NCI-H1105 treated with DMSO at 0.1 percent for 48 hours (cell line): ENCODE measurements at regions not wholly inside any gene's neighbourhood (a gene's known extent, or its start where the extent isn't known, plus 50 kb on each side); places are given as distances from the start of the nearest gene placed in this dataset.
A peak's percentile ranks its signal among the peaks of the same experiment; 100 is the strongest.

Experiments used
- DNase-seq: peaks from one replicate; lab custom pipeline; 2025; lab: John Stamatoyannopoulos, UW

DNA sequence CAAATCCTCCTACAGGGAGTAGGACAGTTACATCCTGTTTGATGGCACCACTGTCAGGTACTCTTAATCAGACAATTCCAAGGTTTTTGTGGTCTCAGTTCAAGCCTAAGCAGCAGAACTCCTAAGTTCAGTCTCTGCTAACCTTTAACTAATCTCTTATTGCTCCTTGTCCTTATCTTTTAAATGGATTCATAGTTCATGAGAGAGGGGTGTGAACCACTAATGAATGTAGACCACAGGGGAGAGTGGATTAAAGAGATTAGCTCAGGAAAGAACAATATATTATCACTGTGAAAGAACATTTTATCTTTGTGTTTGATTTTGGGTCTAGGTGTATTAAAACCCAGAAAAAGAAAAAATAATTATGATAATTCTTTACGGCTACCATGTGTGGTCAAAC is 168.9 kb downstream of the DCK start:
- DNase-seq: no peak

DNA sequence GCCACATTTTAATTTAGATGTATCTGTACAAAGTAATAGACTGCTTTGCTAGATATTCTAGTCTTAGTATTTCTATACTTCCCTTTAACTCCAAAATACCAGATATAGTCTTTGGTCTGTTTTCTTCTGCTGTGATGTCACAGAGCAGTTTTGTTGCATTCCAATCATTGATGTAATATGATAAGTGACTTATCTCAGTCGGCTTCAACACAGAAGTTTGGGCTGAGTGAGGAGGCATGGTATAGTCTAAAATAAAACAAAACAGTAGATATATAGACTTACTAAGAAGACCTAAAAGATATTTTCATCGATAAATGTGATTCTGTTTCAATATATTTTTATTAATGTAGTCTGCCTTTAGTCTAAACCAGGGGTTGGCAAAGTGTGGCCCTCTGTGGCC is 169.9 kb downstream of the DCK start:
- no peak for DNase-seq

DNA sequence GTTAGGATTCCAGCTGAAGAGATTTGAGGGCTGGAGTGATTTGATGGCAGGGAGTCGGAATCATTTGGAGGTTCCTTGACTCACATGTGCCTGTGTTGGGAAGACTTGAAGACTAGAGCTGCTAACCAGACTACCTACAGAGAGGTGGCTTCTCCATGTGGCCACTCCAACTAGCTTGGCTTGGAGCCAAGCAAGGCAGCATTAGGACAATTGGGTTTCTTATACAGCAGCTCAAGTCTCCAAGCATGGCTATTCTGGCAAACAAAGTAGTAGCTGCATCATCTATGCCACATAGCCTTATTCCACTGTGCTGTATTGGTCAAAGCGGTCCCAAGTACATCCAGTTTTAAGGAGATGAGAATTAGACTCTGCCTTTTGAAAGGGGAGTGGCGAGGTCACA is 171.7 kb upstream of the SLC4A4 start:
- no peak for DNase-seq

DNA sequence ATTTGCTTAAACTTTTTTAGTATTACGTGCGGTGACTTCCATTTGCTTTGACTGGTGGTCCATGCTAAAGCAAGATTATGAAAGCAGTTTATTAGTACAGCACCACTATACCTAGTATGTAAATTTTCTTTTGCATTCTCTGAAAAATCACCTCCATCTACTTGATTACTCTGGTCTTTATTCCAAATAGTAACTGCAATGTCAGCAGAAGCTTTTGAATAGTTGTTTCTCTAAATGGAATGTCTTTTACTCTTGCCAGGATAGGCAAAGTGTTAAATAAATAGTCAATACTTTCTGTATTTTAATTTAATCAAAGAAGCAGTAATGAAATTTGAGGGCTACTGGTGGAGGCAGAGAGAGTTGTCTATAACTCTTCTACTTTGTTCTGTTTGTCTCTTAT is 167.2 kb upstream of the SLC4A4 start:
- no peak for DNase-seq

DNA sequence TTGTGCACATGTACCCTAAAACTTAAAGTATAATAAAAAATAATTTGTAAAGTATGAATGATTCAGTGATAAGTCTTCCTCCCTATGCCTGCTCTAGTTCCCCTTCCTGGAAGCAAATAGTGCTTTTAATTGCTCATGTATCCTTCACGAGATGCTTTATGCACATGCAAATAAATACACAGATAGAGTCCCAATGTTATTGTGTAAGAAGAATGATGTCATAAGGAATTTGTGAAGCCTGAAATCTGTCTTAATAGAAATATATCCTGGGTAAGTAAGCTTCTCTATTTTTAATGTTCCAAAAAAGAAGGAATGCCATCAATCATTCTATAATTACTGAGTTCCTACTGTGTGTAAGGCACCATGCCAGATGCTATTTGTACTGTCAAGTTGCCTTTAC is 157.5 kb upstream of the SLC4A4 start:
- DNase-seq: no peak

DNA sequence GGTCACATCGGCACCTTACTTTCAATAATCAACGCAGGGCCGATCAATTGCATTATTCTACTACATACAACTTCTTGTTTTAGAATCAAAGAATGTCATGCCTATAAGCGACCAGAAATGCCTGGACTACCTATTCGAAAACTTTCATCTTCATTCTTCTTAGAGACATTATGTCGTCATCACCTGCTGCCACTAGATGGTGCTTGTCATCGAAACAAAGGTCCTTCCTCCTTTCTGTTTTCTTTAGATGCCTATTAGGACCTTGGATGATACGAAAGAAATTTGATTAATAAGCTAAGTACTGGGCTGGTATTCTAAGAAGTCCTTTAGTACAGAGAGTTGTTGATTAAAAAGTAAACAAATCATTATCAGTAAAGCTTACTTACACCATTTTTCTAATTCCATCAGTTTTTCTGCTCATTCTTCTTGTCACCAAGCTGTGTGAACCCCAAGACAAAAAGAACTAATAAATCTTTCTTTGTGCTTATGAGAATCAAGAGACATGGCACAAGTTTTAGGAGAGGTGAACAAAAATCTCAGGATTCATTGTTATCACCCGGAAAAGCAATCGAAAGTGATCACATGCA is 154.5 kb upstream of the SLC4A4 start:
- DNase-seq: peak; percentile 44

DNA sequence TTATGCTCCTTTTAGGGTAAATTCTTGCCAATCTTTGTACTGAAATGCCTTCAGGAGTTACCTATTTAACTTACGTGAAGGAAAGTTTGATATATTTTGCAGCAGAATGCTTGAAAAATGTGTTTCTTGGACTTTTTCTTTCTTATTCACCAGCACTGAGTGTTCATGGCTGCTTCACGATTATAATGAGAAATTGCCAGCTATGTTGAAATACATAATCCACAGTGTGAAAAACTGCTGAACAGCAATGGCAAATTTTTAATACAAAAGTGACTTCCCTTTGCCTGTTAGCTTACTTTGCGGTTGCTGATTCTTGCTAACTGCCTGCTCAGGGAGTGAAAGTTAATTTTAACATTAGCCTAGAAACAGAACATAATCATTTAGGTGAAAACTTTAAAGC is 153.8 kb upstream of the SLC4A4 start:
- DNase-seq: no peak

DNA sequence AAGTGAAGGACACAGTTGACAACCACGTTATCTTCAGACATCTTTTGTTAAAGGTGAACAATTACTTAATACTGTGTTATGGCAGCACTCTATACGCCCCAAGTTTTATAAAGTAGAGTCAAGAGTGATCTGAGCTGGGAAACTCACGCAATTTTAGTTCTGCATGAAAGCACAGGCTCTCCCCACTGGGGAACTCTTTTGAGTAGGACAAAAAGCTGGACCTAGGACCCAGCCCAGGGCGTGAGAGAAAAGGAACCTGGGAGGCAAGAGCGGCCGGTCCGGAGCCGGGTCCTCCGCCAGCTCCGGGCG is 152.6 kb upstream of the SLC4A4 start:
- DNase-seq: no peak

DNA sequence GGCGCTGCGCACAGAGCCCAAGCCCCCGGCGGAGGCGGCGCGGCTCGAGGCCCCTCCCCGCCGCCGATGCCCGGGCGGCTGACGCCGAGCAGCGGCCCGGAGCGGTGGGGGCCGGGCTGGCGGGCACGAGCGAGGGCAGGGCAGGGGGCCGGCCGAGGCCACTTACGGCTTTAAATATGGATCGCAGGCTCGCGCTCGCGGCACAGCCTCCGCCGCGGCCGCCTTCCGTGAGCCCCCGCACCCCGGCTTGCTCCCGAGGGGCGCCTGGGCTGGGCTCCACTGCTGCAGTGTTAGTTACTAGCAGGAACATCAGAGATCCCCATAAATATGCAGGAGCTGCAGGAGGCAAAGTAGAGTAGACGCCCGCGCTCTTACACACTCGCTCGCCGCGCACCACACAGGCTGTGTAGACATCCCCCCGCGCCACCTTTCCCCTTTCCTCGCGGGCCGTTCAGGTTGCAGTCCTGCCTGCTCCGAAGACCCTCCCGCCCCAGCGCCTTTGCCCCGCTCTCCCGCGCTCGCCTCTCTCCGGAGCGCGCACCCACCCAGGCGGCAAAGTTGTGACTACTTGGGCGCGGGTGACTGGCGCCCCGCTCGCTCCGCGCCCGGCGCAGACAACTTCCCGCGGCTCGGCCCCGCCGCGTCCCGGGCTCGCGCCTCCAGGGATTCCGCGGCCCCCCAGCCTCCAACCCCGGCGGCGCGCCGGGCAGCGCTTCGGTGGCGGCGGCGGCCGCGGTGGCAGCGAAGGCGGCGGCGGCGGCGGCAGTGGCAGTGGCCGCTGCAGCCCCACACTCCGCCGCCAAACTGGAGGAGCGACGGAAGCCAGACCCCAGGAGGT is 152.0 kb upstream of the SLC4A4 start:
- DNase-seq: peak; percentile 16

DNA sequence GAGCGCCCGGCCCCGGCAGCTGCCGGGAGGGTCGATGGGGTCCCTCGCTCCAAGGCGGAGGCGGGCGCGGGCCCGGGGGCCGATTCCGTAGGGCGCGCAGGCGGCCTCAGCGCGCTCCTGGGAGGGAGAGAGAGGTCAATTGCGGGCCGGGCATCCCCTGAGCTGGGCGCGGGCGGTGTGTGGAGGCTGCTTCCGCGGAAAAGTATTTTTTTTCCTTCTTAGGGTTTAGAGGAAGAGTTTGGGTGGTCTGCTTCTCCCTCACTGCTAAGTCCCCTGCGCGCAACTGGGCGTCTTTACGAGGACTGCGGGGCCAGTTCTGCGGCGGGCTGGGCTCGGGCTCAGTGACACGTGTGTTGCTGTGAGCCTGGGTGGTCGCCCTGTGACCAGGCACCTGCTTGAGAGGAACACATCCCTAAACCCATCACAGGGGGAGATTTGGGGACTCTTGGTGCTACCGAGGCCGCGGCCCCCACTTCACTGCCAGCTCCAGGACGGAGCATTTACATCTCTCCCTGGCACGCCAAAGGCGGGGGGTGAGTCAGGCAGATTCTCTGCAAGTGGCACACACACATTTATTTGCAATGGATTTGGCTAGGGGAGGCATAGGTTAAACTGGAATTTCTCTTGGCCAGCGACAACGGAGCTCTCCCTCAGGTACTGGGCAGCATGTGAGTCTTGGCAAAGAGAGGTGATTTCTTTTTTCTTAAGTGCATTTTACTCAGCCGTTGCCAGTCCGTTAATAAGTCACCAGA is 151.2 kb upstream of the SLC4A4 start:
- no peak for DNase-seq

DNA sequence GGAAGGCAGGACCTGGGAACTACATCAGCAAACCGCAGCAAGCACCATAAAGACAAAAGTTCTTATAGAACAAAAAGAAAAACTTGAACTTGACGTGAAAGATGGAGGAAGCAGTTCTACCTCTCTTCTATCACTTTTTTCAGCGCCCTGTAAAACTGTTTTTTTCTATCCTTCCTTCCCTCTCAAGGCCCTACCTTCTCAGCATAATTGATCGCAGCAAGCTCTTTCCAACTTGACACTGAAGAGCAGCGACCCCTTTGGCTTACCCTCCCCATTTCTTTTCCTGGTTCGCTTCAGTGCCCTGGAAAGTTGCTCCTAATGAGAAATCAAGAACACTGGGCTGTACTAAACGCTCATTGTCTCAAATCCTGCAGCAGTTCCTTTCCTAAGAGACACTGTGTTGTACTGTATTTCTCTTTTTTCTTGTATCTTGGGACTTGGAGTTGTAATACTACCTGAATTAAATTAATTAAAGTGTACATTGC is 150.6 kb upstream of the SLC4A4 start:
- DNase-seq: no peak

DNA sequence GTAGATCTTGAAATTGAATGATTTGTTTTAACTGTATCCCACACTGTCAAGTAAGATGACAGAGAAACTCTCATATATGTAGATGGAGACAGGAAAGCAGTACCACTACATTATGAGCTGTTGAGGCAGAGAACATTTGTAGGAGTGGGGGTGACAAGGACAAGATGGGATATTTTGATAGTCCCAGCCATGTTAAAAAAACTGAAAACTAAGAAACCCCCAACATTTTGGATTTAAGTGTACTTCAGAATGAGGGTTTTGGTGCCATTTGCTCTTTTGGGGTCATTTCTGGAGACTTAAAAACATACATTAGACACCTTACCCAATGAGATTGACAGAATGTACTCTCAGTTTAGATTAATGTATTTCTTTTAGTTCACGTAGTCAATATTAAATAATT is 149.9 kb upstream of the SLC4A4 start:
- no peak for DNase-seq

DNA sequence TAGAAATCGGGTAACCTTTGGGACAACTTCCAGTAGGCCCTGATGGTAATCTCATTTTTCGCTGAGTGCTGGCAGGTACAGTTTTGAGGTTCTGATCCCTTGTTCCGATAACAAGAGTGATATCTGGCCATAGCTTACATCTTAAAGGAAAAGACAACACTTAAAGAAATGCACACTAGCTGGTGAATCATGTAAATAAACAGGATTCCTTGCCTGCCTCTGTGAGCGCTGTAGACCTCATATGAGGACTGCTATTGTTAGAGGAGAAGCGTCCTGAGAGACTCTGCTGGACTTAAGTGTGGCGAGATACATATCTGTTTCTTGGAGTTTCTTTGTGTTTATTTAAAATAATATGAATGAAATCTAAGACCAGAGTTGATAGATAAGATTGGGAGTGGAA is 149.3 kb upstream of the SLC4A4 start:
- no peak for DNase-seq

DNA sequence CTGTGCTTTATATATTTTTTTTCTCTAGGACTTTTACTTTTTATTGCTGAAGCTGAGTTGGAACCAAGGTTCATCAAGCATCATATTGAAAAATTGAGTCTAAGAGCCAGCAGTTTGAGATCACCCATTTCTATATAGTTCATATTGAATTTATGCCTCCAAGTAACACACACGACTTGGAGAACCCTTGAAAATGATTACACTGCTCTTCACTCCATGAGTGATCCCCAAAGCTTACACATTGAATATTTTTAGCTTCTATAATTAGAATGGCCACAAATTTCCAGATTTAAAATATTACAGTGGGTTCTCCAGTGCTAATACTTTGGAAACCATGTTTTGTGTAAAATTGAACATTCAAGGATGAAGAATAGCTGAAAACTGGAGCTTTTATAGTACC is 144.4 kb upstream of the SLC4A4 start:
- no peak for DNase-seq

DNA sequence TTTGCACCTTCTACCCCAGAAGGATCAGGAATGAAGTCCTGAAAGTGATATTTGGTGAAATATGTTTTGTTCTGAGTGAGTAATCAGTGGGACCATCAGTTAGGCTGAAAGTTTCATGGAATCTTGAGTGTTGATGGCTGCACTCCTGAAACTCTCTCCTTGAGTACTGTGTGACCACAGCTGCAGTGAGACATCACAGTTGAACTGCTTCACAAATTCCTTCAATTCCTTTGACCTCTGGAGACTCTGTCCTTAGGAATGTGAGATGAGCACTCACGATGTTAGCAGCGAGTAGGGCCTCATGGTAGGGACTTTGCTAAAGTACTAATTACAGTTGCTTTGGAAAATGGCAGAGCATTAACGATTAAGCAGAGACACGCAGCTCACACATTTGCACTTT is 142.9 kb upstream of the SLC4A4 start:
- no peak for DNase-seq

DNA sequence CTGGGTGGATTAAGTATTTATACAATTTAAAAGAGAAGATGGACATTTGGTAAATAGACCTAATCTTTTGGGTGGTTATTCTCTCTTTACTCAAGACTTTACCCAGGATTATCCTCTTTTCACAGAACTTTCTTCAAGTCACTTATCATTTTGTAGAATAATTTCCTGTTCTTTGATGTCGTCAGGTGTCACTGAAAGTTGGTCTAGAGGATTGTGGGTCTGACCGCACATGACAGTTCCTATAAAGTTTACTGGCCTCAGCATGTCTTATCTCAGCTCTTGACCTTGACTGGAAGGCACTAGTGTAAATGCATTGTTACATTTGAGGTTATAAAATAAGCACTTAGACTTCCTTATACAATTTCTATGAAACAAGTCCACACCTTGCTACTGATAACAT is 139.9 kb upstream of the SLC4A4 start:
- no peak for DNase-seq

DNA sequence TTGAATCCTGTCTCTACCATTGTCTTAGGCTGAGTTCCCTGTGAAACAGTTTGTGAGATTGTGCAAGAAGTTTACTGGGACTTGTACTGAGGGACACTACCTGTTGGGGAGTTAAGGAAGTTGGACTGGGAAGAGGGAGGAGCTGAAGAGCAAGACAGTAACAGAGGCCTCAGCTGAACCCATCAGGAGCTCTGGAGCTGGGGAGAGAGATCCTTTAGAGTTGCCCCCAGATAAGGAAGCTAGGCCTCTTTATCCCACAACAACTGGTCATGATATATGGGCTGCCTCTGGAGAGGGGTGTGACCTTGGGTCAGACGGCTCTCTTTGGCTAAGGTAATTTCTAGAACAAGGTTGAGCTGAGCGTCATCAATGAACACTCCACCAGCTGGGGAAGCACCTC is 137.8 kb upstream of the SLC4A4 start:
- DNase-seq: no peak

DNA sequence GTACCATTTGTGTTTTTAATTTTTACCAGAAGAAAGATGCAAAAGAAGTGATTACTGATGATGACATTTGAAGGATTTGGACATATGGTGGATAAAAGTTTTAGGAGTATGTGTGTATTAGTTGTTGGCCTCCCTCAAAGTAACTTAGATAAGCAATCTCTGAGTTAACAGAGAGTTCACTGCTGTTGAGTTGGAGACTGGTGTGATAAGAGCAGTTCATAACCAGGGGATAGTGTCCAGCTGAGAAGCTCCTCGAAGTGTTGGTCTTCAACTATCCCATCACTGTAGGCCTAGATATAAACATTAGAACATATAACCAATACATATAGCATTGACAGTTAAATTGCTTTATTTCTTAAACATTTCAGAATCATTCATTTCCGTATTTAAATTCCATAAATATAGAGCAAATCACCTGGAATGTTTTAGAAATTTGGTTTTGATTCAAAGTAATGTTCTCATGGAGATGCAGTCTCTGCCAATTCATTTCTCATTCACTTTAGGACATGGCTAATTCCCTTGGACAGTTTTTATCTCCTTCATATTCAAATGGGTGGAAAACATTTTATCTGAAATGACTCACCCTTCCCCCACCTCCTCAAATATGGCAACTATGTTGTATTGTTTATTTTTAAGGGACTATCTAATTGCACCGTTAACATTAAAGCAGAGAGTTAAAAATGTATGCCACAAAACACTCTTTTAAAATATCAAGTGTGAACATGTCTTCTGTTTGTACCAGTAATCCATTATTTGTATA is 136.8 kb upstream of the SLC4A4 start:
- no peak for DNase-seq

DNA sequence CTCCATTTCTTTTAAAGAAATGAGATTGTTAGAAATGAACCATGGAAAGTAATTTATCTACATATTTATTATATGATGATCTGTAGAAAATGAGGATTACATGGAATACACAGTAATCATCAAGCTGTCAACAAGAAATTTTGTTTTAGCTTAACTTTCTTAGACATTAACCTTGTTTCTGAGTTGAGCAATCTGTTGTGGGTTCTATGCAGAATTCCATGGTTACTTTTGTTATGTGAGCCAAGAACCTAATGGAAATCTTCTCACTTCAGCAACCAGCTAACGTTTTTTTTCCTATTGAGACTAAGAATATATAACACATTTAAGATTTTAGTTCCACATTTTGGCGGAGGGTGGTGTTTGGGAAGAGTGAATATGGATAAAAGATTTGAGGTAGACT is 136.1 kb upstream of the SLC4A4 start:
- DNase-seq: no peak

DNA sequence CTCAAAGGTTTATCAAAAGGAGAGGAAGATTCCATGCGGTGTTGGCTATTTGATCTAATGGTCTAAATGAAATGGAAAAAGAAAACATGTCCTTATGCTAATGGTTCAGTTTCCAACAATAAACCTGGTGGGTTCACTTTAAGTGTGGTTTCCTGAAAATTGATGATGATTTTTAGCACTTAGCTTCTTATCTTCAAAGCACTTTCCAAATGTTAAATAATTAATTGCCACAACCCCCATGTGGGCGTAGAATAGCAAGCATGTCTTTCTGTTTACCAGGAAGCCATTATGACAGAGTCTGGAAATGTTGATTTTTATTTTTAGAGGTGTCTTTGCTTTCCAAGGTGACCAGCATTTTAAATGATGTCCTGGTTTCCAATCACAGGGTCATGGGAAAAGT is 134.8 kb upstream of the SLC4A4 start:
- no peak for DNase-seq

DNA sequence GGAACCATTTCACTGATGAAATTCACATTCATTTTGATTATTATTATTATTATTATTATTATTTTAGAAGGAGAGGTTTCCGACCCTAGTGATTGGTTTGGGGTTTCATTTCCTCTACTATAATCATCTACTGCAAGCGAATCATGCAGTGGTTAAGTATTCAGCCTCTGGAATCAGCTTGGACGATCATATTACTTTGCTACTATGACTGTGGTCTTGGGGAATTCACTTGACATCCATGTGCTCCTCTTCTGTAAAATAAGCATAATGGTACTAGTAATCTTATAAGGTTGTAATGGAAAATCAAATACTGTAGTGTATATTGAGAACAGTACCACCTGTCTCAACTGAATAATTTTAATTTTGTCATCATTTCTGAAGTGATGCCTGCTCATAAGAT is 132.1 kb upstream of the SLC4A4 start:
- peak; percentile 49 for DNase-seq

DNA sequence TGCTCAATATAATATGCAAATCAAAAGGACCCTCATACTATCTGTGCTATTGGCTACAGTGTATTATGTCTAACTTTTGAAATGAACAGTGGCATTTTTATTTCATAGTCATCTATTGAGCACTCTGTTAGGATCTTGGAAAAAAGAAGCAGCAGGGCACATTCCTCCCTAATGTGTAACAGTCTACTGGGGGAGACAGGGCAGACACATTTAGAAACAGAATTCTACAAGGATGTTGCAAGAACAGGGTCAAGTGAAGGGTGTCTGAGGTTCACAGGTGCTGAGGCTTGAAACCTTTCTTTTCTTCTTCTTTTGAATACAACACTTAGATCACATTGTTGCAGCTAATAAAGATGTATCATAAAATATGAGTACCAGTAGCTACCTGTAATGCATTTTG is 129.7 kb upstream of the SLC4A4 start:
- no peak for DNase-seq

DNA sequence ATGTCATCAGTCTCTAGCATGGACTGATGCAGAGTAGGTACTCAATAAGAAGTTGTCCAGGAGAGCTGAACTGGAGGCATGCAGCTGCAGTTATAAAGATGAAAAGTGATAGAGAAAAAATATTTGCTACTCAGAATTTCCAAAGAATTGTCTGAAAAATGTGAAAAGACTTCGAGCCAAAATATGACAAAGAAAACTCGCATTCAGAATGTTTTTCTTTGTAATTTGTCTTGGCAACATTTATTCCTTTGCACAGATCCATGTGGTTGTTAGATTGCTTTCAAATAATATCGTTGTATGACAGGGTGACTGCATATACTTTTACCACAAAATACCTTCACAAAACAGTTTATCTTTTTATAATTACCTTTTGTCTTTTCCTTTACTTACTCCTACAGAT is 128.0 kb upstream of the SLC4A4 start:
- DNase-seq: no peak
